ENCODE measurements at regions not wholly inside any gene's neighbourhood (a gene's known extent, or its start where the extent isn't known, plus 50 kb on each side); places are given as distances from the start of the nearest gene placed in this dataset.

GRCh38 chr16:63947022-63947421 is 1174.8 kb downstream of the CDH11 start:
- no peaks in the 10 kb centered on the region for H3K9me3 ChIP-seq (ENCODE audit: low read length)
- H3F3A ChIP-seq (ENCODE audit: insufficient read depth, low read length, poor library complexity, severe bottlenecking): no peaks in the 10 kb centered on the region
- H3K79me2 ChIP-seq (replicated peaks; ENCODE audit: insufficient read depth, low read length): no peaks in the 10 kb centered on the region
- H4K20me1 ChIP-seq (ENCODE audit: insufficient read depth): no peaks in the 10 kb centered on the region
- no peak overlapping the region for H2AFZ ChIP-seq (ENCODE audit: low read depth, low read length)
- no peaks in the 10 kb centered on the region for H3K36me3 ChIP-seq (ENCODE audit: insufficient read depth, low read length)
- no peak overlapping the region for H3K9ac ChIP-seq (ENCODE audit: low read length)
- no peaks in the 10 kb centered on the region for H3K9me2 ChIP-seq (ENCODE audit: insufficient read depth, low read length)
- no peak overlapping the region for H3K4me3 ChIP-seq (ENCODE audit: low read length)
- H3K27me3 ChIP-seq (ENCODE audit: insufficient read depth, low read depth, low read length): no peaks in the 10 kb centered on the region
- H3K27ac ChIP-seq (ENCODE audit: low read length): no peak overlapping the region
- H3K4me2 ChIP-seq (ENCODE audit: low read length): no peak overlapping the region
- peak; percentile 93 for TF ChIP-seq POLR2AphosphoS5 (IDR thresholded peaks at IDR 0.05)
- TF ChIP-seq, protein P1, sequence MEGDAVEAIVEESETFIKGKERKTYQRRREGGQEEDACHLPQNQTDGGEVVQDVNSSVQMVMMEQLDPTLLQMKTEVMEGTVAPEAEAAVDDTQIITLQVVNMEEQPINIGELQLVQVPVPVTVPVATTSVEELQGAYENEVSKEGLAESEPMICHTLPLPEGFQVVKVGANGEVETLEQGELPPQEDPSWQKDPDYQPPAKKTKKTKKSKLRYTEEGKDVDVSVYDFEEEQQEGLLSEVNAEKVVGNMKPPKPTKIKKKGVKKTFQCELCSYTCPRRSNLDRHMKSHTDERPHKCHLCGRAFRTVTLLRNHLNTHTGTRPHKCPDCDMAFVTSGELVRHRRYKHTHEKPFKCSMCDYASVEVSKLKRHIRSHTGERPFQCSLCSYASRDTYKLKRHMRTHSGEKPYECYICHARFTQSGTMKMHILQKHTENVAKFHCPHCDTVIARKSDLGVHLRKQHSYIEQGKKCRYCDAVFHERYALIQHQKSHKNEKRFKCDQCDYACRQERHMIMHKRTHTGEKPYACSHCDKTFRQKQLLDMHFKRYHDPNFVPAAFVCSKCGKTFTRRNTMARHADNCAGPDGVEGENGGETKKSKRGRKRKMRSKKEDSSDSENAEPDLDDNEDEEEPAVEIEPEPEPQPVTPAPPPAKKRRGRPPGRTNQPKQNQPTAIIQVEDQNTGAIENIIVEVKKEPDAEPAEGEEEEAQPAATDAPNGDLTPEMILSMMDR (IDR thresholded peaks at IDR 0.05; ENCODE audit: poor library complexity, severe bottlenecking): no peak
- TF ChIP-seq EP300 (conservative IDR thresholded peaks at IDR 0.05; ENCODE audit: poor library complexity, severe bottlenecking): peak; percentile 79

DNA sequence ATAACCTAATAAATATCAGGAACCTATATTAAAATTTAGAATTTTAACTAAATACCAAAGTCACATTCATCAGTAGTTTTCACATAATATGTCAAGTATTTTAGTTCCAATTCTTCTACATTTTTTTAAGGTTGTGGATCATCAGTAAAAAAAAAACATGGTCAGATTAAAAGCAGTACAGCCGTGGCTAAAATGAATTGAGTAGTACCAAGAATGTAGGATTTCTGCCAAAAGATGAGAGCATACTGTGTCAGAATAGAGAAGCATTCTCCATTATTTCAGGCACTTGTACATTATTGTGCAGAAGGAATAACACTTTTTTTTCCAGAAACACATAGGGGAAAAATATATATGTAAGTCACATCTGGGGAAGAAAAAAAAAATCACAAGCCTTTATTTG is 1176.1 kb downstream of the CDH11 start:
- H3K79me2 ChIP-seq (replicated peaks; ENCODE audit: insufficient read depth, low read length): no peaks in the 10 kb centered on the region
- no peak overlapping the region for H2AFZ ChIP-seq (ENCODE audit: low read depth, low read length)
- no peak for TF ChIP-seq EZH2 (IDR thresholded peaks at IDR 0.05; ENCODE audit: borderline replicate concordance, insufficient read depth, low read length, poor library complexity, severe bottlenecking)

GRCh38 chr16:63943566-63943965 is 1178.3 kb downstream of the CDH11 start:
- Histone ChIP-seq H3K27me3 (ENCODE audit: insufficient read depth, low read depth, low read length) (no peaks in the 10 kb centered on the region), H3K36me3 (ENCODE audit: insufficient read depth, low read length) (no peaks in the 10 kb centered on the region), H3K9me2 (ENCODE audit: insufficient read depth, low read length) (no peaks in the 10 kb centered on the region), H3K27ac (ENCODE audit: low read length) (no peak overlapping the region), H3K4me2 (ENCODE audit: low read length) (no peak overlapping the region), H4K20me1 (ENCODE audit: insufficient read depth) (no peaks in the 10 kb centered on the region), H3K4me3 (ENCODE audit: low read length) (no peak overlapping the region), H2AFZ (ENCODE audit: low read depth, low read length) (no peak overlapping the region), H3K9me3 (ENCODE audit: low read length) (no peaks in the 10 kb centered on the region), H3K9ac (ENCODE audit: low read length) (no peak overlapping the region), H3F3A (ENCODE audit: insufficient read depth, low read length, poor library complexity, severe bottlenecking) (no peaks in the 10 kb centered on the region), H3K79me2 (replicated peaks; ENCODE audit: insufficient read depth, low read length) (no peaks in the 10 kb centered on the region)
- TF ChIP-seq, protein P1 (IDR thresholded peaks at IDR 0.05; ENCODE audit: poor library complexity, severe bottlenecking): no peak
- TF ChIP-seq MXI1 (conservative IDR thresholded peaks at IDR 0.05; ENCODE audit: poor library complexity, severe bottlenecking) (no peak), REST (IDR thresholded peaks at IDR 0.05; ENCODE audit: borderline replicate concordance) (no peak), SMC3 (conservative IDR thresholded peaks at IDR 0.05; ENCODE audit: poor library complexity) (no peak), POLR2AphosphoS5 (IDR thresholded peaks at IDR 0.05) (no peak), TAF1 (IDR thresholded peaks at IDR 0.05; ENCODE audit: low read depth) (no peak), EZH2 (IDR thresholded peaks at IDR 0.05; ENCODE audit: borderline replicate concordance, insufficient read depth, low read length, poor library complexity, severe bottlenecking) (no peak), EP300 (conservative IDR thresholded peaks at IDR 0.05; ENCODE audit: poor library complexity, severe bottlenecking) (no peak), RAD21 (conservative IDR thresholded peaks at IDR 0.05) (no peak)

More for the DNA sequence above, 1176.1 kb downstream of the CDH11 start:
- no peaks in the 10 kb centered on the region for H3K9me3 ChIP-seq (ENCODE audit: low read length)
- H3K27ac ChIP-seq (ENCODE audit: low read length): no peak overlapping the region
- H4K20me1 ChIP-seq (ENCODE audit: insufficient read depth): no peaks in the 10 kb centered on the region
- no peak overlapping the region for H3K9ac ChIP-seq (ENCODE audit: low read length)
- no peaks in the 10 kb centered on the region for H3F3A ChIP-seq (ENCODE audit: insufficient read depth, low read length, poor library complexity, severe bottlenecking)
- H3K4me2 ChIP-seq (ENCODE audit: low read length): no peak overlapping the region
- no peaks in the 10 kb centered on the region for H3K9me2 ChIP-seq (ENCODE audit: insufficient read depth, low read length)
- no peaks in the 10 kb centered on the region for H3K36me3 ChIP-seq (ENCODE audit: insufficient read depth, low read length)
- no peak overlapping the region for H3K4me3 ChIP-seq (ENCODE audit: low read length)
- no peaks in the 10 kb centered on the region for H3K27me3 ChIP-seq (ENCODE audit: insufficient read depth, low read depth, low read length)
